IMR-90 (cell line): ENCODE measurements at regions not wholly inside any gene's neighbourhood (a gene's known extent, or its start where the extent isn't known, plus 50 kb on each side); places are given as distances from the start of the nearest gene placed in this dataset.

ENCODE experiments used
- RFX5 ChIP-seq: IDR thresholded peaks from 2 replicates; pipeline ENCODE4 v1.8.0; 2012; ENCODE audit warnings: low read depth, mild to moderate bottlenecking, low read length, moderate library complexity
- TF ChIP-seq, protein P1 (sequence below): conservative IDR thresholded peaks from 2 replicates; pipeline ENCODE4 v1.5.1; 2012; ENCODE audit warnings: mild to moderate bottlenecking, low read depth, low read length, improper control_type of control experiment

DNA sequence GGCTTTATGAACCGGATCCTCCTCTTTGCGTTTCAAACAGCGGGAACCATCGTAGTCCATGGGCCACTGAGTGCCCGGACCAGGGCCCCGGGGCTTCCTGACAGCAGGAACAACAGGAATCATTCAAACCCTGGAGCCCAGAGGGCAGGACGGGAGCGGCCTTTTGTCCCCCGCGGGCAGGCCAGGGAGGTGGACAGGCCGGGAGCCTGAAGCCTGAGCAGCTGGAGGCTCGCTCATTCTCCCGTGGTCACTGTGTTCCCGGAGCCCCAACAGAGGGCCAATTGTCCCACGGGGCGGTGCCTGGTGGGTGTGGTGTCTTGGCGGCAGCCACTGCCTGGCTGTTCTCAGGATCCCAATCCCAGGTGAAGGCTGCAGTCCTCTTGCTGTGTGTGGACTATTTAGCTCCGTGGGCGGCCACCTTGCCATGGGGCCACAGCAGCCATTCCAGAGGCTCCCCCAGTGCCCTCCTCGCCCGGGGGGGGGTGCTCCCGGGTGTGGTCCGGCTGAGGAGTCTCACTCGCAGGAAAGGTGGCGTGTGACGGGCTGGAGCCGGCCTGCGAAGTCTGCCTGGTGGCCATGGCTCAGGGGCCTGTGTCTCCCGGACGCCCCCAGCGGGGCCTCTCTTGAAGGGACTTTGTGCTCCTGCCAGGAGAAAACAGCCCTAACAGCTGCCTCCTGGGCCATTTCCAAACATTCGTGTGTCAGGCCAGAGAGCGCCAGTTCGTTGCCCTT is 77.2 kb upstream of the BHLHE23 start:
- TF ChIP-seq, protein P1, sequence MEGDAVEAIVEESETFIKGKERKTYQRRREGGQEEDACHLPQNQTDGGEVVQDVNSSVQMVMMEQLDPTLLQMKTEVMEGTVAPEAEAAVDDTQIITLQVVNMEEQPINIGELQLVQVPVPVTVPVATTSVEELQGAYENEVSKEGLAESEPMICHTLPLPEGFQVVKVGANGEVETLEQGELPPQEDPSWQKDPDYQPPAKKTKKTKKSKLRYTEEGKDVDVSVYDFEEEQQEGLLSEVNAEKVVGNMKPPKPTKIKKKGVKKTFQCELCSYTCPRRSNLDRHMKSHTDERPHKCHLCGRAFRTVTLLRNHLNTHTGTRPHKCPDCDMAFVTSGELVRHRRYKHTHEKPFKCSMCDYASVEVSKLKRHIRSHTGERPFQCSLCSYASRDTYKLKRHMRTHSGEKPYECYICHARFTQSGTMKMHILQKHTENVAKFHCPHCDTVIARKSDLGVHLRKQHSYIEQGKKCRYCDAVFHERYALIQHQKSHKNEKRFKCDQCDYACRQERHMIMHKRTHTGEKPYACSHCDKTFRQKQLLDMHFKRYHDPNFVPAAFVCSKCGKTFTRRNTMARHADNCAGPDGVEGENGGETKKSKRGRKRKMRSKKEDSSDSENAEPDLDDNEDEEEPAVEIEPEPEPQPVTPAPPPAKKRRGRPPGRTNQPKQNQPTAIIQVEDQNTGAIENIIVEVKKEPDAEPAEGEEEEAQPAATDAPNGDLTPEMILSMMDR = no peak
- TF ChIP-seq RFX5 = no peak
